Loucy (cell line): ENCODE measurements at regions not wholly inside any gene's neighbourhood (a gene's known extent, or its start where the extent isn't known, plus 50 kb on each side); places are given as distances from the start of the nearest gene placed in this dataset.

Experiments
- H2AFZ ChIP-seq: fragments of 200-600 bp; sonication (generic); 2 replicates; pipeline ENCODE4 v1.6.0; 2016; ENCODE audit warnings: antibody characterized with exemption, mild to moderate bottlenecking, low read length, moderate library complexity
- H3F3A ChIP-seq: fragments of 200-600 bp; 2 replicates; pipeline ENCODE4 v1.6.0; 2016; ENCODE audit warnings: antibody characterized with exemption, low read depth, mild to moderate bottlenecking
- H3K27me3 ChIP-seq: fragments of 200-600 bp; sonication (generic); 2 replicates; pipeline ENCODE4 v1.6.1; 2014; ENCODE audit warnings: low read length, mild to moderate bottlenecking; ENCODE audit not compliant: insufficient read depth, poor library complexity, severe bottlenecking
- H3K36me3 ChIP-seq: fragments of 200-600 bp; sonication (generic); 2 replicates; pipeline ENCODE4 v1.6.1; 2016; ENCODE audit warnings: low read length; ENCODE audit not compliant: insufficient read depth
- H3K4me1 ChIP-seq: fragments of 200-600 bp; sonication (generic); 2 replicates; pipeline ENCODE4 v1.5.1; 2014; ENCODE audit warnings: low read length, mild to moderate bottlenecking; ENCODE audit not compliant: insufficient read depth, poor library complexity, severe bottlenecking
- H3K4me2 ChIP-seq: fragments of 200-600 bp; sonication (generic); 2 replicates; pipeline ENCODE4 v1.6.0; 2014; ENCODE audit warnings: antibody characterized with exemption, low read length, low read depth, mild to moderate bottlenecking; ENCODE audit not compliant: poor library complexity, severe bottlenecking
- H3K4me3 ChIP-seq: fragments of 200-600 bp; sonication (generic); 2 replicates; pipeline ENCODE4 v1.5.1; 2014; ENCODE audit warnings: low read length, mild to moderate bottlenecking, mixed read lengths; ENCODE audit not compliant: poor library complexity, severe bottlenecking
- H3K79me2 ChIP-seq: fragments of 200-600 bp; sonication (generic); 2 replicates; pipeline ENCODE4 v1.6.1; 2014; ENCODE audit warnings: low read length; ENCODE audit not compliant: insufficient read depth
- H3K9ac ChIP-seq: fragments of 200-600 bp; sonication (generic); 2 replicates; pipeline ENCODE4 v1.6.0; 2014; ENCODE audit warnings: mild to moderate bottlenecking, low read depth, low read length, moderate library complexity; ENCODE audit not compliant: poor library complexity, severe bottlenecking
- H3K9me2 ChIP-seq: fragments of 200-600 bp; sonication (generic); replicated peaks from 2 replicates; pipeline ENCODE4 v1.6.1; 2016; ENCODE audit warnings: low read depth, low read length, mixed read lengths
- H3K9me3 ChIP-seq: fragments of 200-600 bp; sonication (generic); 2 replicates; pipeline ENCODE4 v1.6.1; 2014; ENCODE audit warnings: mild to moderate bottlenecking, antibody characterized with exemption, low read length, low read depth; ENCODE audit not compliant: insufficient read depth
- H4K20me1 ChIP-seq: fragments of 200-600 bp; sonication (generic); 2 replicates; pipeline ENCODE4 v1.6.0; 2014; ENCODE audit warnings: antibody characterized with exemption, low read length, mild to moderate bottlenecking; ENCODE audit not compliant: insufficient read depth, poor library complexity, severe bottlenecking
- CTCF ChIP-seq: fragments of 200-600 bp; sonication (generic); conservative IDR thresholded peaks from 2 replicates; pipeline ENCODE4 v1.5.1; 2014; ENCODE audit warnings: mild to moderate bottlenecking, antibody characterized with exemption, low read length
- EZH2phosphoT487 ChIP-seq: fragments of 200-600 bp; IDR thresholded peaks from 2 replicates; pipeline ENCODE4 v1.6.1; 2018; ENCODE audit warnings: antibody characterized with exemption, mild to moderate bottlenecking, moderate library complexity, borderline replicate concordance

GRCh38 chr12:127422935-127423566 lies 843.9 kb upstream of the TMEM132C start:
- no peak overlapping the region for H3K4me3 ChIP-seq
- peaks cover 6% of the 10 kb centered on the region; the same call in 1 of the 2 replicates for H3K9me3 ChIP-seq
- no peaks in the 10 kb centered on the region for H4K20me1 ChIP-seq
- no peaks in the 10 kb centered on the region for H3F3A ChIP-seq
- no peaks in the 10 kb centered on the region for H3K4me1 ChIP-seq
- no peaks in the 10 kb centered on the region for H3K27me3 ChIP-seq
- no peaks in the 10 kb centered on the region for H3K36me3 ChIP-seq
- no peak overlapping the region for H2AFZ ChIP-seq
- H3K9ac ChIP-seq: no peak overlapping the region
- no peaks in the 10 kb centered on the region for H3K79me2 ChIP-seq
- TF ChIP-seq CTCF: no peak
- no peaks in the 10 kb centered on the region for H3K9me2 ChIP-seq
- no peak overlapping the region for H3K4me2 ChIP-seq

- H3K9me2 ChIP-seq: no peaks in the 10 kb centered on the region
- H3K36me3 ChIP-seq: no peaks in the 10 kb centered on the region
- H3K4me3 ChIP-seq: no peak overlapping the region
- no peak overlapping the region for H3K4me2 ChIP-seq
- H3K9me3 ChIP-seq: peaks cover 3% of the 10 kb centered on the region; the same call in 1 of the 2 replicates
- no peaks in the 10 kb centered on the region for H3F3A ChIP-seq
- H3K79me2 ChIP-seq: no peaks in the 10 kb centered on the region
- no peaks in the 10 kb centered on the region for H4K20me1 ChIP-seq
- H3K27me3 ChIP-seq: no peaks in the 10 kb centered on the region
- no peak overlapping the region for H2AFZ ChIP-seq
- H3K4me1 ChIP-seq: no peaks in the 10 kb centered on the region
- no peak overlapping the region for H3K9ac ChIP-seq
- TF ChIP-seq EZH2phosphoT487 (no peak), CTCF (no peak)
Measured at GRCh38 chr12:127425474-127425873, 841.5 kb upstream of the TMEM132C start.

- Histone ChIP-seq H3K9ac (no peak overlapping the region), H3K36me3 (no peaks in the 10 kb centered on the region), H3K4me1 (no peaks in the 10 kb centered on the region), H3K4me2 (no peak overlapping the region), H3F3A (no peaks in the 10 kb centered on the region), H3K9me2 (no peaks in the 10 kb centered on the region), H2AFZ (no peak overlapping the region), H3K27me3 (no peaks in the 10 kb centered on the region), H3K4me3 (no peak overlapping the region), H3K9me3 (peaks cover 3% of the 10 kb centered on the region; the same call in 1 of the 2 replicates), H3K79me2 (no peaks in the 10 kb centered on the region), H4K20me1 (no peaks in the 10 kb centered on the region)
- TF ChIP-seq EZH2phosphoT487 (no peak), CTCF (no peak)
Measured at GRCh38 chr12:127428420-127428819, 838.5 kb upstream of the TMEM132C start.
